Osteocyte (in vitro differentiated cells): ENCODE measurements at regions not wholly inside any gene's neighbourhood (a gene's known extent, or its start where the extent isn't known, plus 50 kb on each side); places are given as distances from the start of the nearest gene placed in this dataset.

ENCODE experiments used
- DNase-seq: peaks from one replicate; pipeline ENCODE4 v3.0.0; 2021; ENCODE audit warnings: mixed read lengths; ENCODE audit not compliant: unreplicated experiment; ENCODE audit errors: extremely low spot score
- H3K27ac Mint-ChIP-seq: one replicate; pipeline ENCODE4 v1.8.0; 2021; ENCODE audit warnings: mild to moderate bottlenecking, mixed read lengths; ENCODE audit not compliant: unreplicated experiment
- H3K27me3 Mint-ChIP-seq: one replicate; pipeline ENCODE4 v1.8.0; 2021; ENCODE audit warnings: mixed read lengths; ENCODE audit not compliant: unreplicated experiment
- H3K36me3 Mint-ChIP-seq: one replicate; pipeline ENCODE4 v1.8.0; 2021; ENCODE audit warnings: mixed read lengths; ENCODE audit not compliant: unreplicated experiment
- H3K4me1 Mint-ChIP-seq: one replicate; pipeline ENCODE4 v1.8.0; 2021; ENCODE audit warnings: mixed read lengths; ENCODE audit not compliant: unreplicated experiment
- H3K4me3 Mint-ChIP-seq: one replicate; pipeline ENCODE4 v1.8.0; 2021; ENCODE audit warnings: mild to moderate bottlenecking, moderate library complexity, mixed read lengths; ENCODE audit not compliant: unreplicated experiment
- H3K9me3 Mint-ChIP-seq: one replicate; pipeline ENCODE4 v1.8.0; 2021; ENCODE audit warnings: mixed read lengths; ENCODE audit not compliant: unreplicated experiment
- CTCF ChIP-seq: fragments of 200-600 bp; sonication (generic); IDR thresholded peaks from 2 replicates; pipeline ENCODE4 v1.5.0; 2021; ENCODE audit warnings: antibody characterized with exemption, mild to moderate bottlenecking, moderate library complexity

- Mint-ChIP-seq H3K4me3 (no peak overlapping the region), H3K4me1 (no peaks in the 10 kb centered on the region), H3K27ac (no peak overlapping the region), H3K9me3 (no peaks in the 10 kb centered on the region), H3K27me3 (peaks cover 1% of the 10 kb centered on the region), H3K36me3 (no peaks in the 10 kb centered on the region)
- no peak for TF ChIP-seq CTCF
- no peak for DNase-seq
These were observed 776.6 kb upstream of the LCORL start for GRCh38 chr4:18798123-18798522.

- no peak for DNase-seq
- Mint-ChIP-seq H3K36me3 (no peaks in the 10 kb centered on the region), H3K27me3 (no peaks in the 10 kb centered on the region), H3K4me3 (no peak overlapping the region), H3K4me1 (no peaks in the 10 kb centered on the region), H3K9me3 (no peaks in the 10 kb centered on the region), H3K27ac (no peak overlapping the region)
- TF ChIP-seq CTCF, result no peak
These were observed 774.2 kb upstream of the LCORL start for GRCh38 chr4:18795794-18796193.

- Mint-ChIP-seq H3K36me3 (no peaks in the 10 kb centered on the region), H3K27ac (no peak overlapping the region)
These were observed 755.8 kb upstream of the LCORL start for GRCh38 chr4:18777190-18777930.

GRCh38 chr4:18767921-18768320, 746.4 kb upstream of the LCORL start:
- no peaks in the 10 kb centered on the region for H3K36me3 Mint-ChIP-seq
- H3K4me3 Mint-ChIP-seq, result no peak overlapping the region
- no peak for TF ChIP-seq CTCF
- no peak overlapping the region for H3K27ac Mint-ChIP-seq
- no peaks in the 10 kb centered on the region for H3K27me3 Mint-ChIP-seq
- peaks cover 7% of the 10 kb centered on the region for H3K9me3 Mint-ChIP-seq
- DNase-seq, result no peak
- peaks cover 2% of the 10 kb centered on the region for H3K4me1 Mint-ChIP-seq

More at GRCh38 chr4:18777190-18777930, 755.8 kb upstream of the LCORL start:
- no peak for DNase-seq
- Mint-ChIP-seq H3K27me3 (no peaks in the 10 kb centered on the region), H3K9me3 (peaks cover 11% of the 10 kb centered on the region), H3K4me1 (no peaks in the 10 kb centered on the region), H3K4me3 (no peak overlapping the region)
- TF ChIP-seq CTCF, result no peak

- no peak for TF ChIP-seq CTCF
- H3K27me3 Mint-ChIP-seq, result no peaks in the 10 kb centered on the region
- DNase-seq, result no peak
- no peak overlapping the region for H3K4me3 Mint-ChIP-seq
- no peaks in the 10 kb centered on the region for H3K36me3 Mint-ChIP-seq
- no peak overlapping the region for H3K27ac Mint-ChIP-seq
- H3K9me3 Mint-ChIP-seq, result no peaks in the 10 kb centered on the region
- H3K4me1 Mint-ChIP-seq, result no peaks in the 10 kb centered on the region
These were observed 735.1 kb upstream of the LCORL start for GRCh38 chr4:18756671-18757070.
